ENCODE measurements at regions not wholly inside any gene's neighbourhood (a gene's known extent, or its start where the extent isn't known, plus 50 kb on each side); places are given as distances from the start of the nearest gene placed in this dataset.

- TF ChIP-seq, protein P1, sequence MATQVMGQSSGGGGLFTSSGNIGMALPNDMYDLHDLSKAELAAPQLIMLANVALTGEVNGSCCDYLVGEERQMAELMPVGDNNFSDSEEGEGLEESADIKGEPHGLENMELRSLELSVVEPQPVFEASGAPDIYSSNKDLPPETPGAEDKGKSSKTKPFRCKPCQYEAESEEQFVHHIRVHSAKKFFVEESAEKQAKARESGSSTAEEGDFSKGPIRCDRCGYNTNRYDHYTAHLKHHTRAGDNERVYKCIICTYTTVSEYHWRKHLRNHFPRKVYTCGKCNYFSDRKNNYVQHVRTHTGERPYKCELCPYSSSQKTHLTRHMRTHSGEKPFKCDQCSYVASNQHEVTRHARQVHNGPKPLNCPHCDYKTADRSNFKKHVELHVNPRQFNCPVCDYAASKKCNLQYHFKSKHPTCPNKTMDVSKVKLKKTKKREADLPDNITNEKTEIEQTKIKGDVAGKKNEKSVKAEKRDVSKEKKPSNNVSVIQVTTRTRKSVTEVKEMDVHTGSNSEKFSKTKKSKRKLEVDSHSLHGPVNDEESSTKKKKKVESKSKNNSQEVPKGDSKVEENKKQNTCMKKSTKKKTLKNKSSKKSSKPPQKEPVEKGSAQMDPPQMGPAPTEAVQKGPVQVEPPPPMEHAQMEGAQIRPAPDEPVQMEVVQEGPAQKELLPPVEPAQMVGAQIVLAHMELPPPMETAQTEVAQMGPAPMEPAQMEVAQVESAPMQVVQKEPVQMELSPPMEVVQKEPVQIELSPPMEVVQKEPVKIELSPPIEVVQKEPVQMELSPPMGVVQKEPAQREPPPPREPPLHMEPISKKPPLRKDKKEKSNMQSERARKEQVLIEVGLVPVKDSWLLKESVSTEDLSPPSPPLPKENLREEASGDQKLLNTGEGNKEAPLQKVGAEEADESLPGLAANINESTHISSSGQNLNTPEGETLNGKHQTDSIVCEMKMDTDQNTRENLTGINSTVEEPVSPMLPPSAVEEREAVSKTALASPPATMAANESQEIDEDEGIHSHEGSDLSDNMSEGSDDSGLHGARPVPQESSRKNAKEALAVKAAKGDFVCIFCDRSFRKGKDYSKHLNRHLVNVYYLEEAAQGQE (IDR thresholded peaks at IDR 0.05; ENCODE audit: low read depth), result no peak
- no peak for TF ChIP-seq NFIC (IDR thresholded peaks at IDR 0.05)
Observed at GRCh38 chrX:69372435-69372834, 131.7 kb upstream of the NALF2 start.

Measured in Ishikawa (cell line).